ENCODE measurements at regions not wholly inside any gene's neighbourhood (a gene's known extent, or its start where the extent isn't known, plus 50 kb on each side); places are given as distances from the start of the nearest gene placed in this dataset.

- DNase-seq (ENCODE audit: low spot score), result peak; percentile 78
Observed at GRCh38 chr4:174400603-174401302, 117.0 kb downstream of the CEP44 start.

GRCh38 chr4:174398728-174399127 lies 115.0 kb downstream of the CEP44 start:
- DNase-seq (ENCODE audit: low spot score), result peak; percentile 59

GRCh38 chr4:174397366-174398155 lies 113.8 kb downstream of the CEP44 start:
- DNase-seq (ENCODE audit: low spot score), result no peak

GRCh38 chr4:174396599-174397110 lies 112.9 kb downstream of the CEP44 start:
- DNase-seq (ENCODE audit: low spot score), result no peak

- DNase-seq (ENCODE audit: low spot score), result peak; percentile 50
Observed at GRCh38 chr4:174394915-174395314, 111.2 kb downstream of the CEP44 start.

- DNase-seq (ENCODE audit: low spot score), result peak; percentile 71
Observed at GRCh38 chr4:174389439-174389838, 105.7 kb downstream of the CEP44 start.

- no peak for DNase-seq (ENCODE audit: low spot score)
Observed at GRCh38 chr4:174388461-174389145, 104.9 kb downstream of the CEP44 start.

GRCh38 chr4:174387721-174388120 lies 104.0 kb downstream of the CEP44 start:
- DNase-seq (ENCODE audit: low spot score), result no peak

GRCh38 chr4:174387143-174387542 lies 103.4 kb downstream of the CEP44 start:
- DNase-seq (ENCODE audit: low spot score), result no peak

GRCh38 chr4:174383783-174384182 lies 100.1 kb downstream of the CEP44 start:
- DNase-seq (ENCODE audit: low spot score), result no peak

- peak; percentile 47 for DNase-seq (ENCODE audit: low spot score)
Observed at GRCh38 chr4:174382938-174383605, 99.4 kb downstream of the CEP44 start.
